Fibroblast of pulmonary artery (primary cell): ENCODE measurements at regions not wholly inside any gene's neighbourhood (a gene's known extent, or its start where the extent isn't known, plus 50 kb on each side); places are given as distances from the start of the nearest gene placed in this dataset.

Source experiments
- DNase-seq: peaks from one replicate; pipeline ENCODE4 v3.0.0-alpha.2; 2010; ENCODE audit warnings: low read depth
- H3K4me3 ChIP-seq: replicated peaks from 2 replicates; pipeline ENCODE4 v1.5.1; 2011; ENCODE audit warnings: low read depth, mild to moderate bottlenecking, control low read depth, low read length, moderate library complexity
- CTCF ChIP-seq: IDR thresholded peaks from 2 replicates; pipeline ENCODE4 v1.5.1; 2011; ENCODE audit warnings: mild to moderate bottlenecking, control low read depth, low read length, inconsistent platforms; ENCODE audit errors: missing control alignments

GRCh38 chr12:62168411-62168810 is 91.8 kb upstream of the USP15 start:
- TF ChIP-seq CTCF = no peak
- H3K4me3 ChIP-seq = no peak overlapping the region
- no peak for DNase-seq

GRCh38 chr12:62170241-62170640 is 90.0 kb upstream of the USP15 start:
- no peak for DNase-seq
- no peak for TF ChIP-seq CTCF
- H3K4me3 ChIP-seq = no peak overlapping the region

GRCh38 chr12:62190689-62191490 is 69.3 kb upstream of the USP15 start:
- no peak for TF ChIP-seq CTCF
- peak overlapping the region; percentile 39 for H3K4me3 ChIP-seq
- no peak for DNase-seq

GRCh38 chr12:62191491-62192179 is 68.6 kb upstream of the USP15 start:
- TF ChIP-seq CTCF = no peak
- peak overlapping the region; percentile 39 for H3K4me3 ChIP-seq
- DNase-seq = peak; percentile 44

GRCh38 chr12:62192180-62192902 is 67.9 kb upstream of the USP15 start:
- H3K4me3 ChIP-seq = peak overlapping the region; percentile 39
- peak; percentile 90 for DNase-seq
- TF ChIP-seq CTCF = peak; percentile 74

- no peak for DNase-seq
- no peak overlapping the region for H3K4me3 ChIP-seq
- no peak for TF ChIP-seq CTCF
These were observed 67.3 kb upstream of the USP15 start for GRCh38 chr12:62192903-62193250.
